OCI-LY3 (cell line): ENCODE measurements at regions not wholly inside any gene's neighbourhood (a gene's known extent, or its start where the extent isn't known, plus 50 kb on each side); places are given as distances from the start of the nearest gene placed in this dataset.

Experiments used
- H2AFZ ChIP-seq: fragments of 200-600, 300-600 bp; shearing (Covaris generic); 2 replicates; pipeline ENCODE4 v1.6.0; 2014; ENCODE audit warnings: antibody characterized with exemption, low read depth, low read length
- H3K27ac ChIP-seq: fragments of 200-600, 300-600 bp; sonication (generic); 2 replicates; pipeline ENCODE4 v1.5.1; 2014; ENCODE audit warnings: mild to moderate bottlenecking, low read length, moderate library complexity, mixed read lengths
- H3K27me3 ChIP-seq: fragments of 200-600, 300-600 bp; sonication (generic); 2 replicates; pipeline ENCODE4 v1.6.1; 2014; ENCODE audit warnings: low read depth, low read length, mixed read lengths
- H3K36me3 ChIP-seq: fragments of 200-600, 300-600 bp; sonication (generic); replicated peaks from 2 replicates; pipeline ENCODE3; 2014; ENCODE audit warnings: low read depth, low read length, mixed read lengths
- H3K4me1 ChIP-seq: fragments of 300-600, 200-600 bp; sonication (generic); 2 replicates; pipeline ENCODE4 v1.6.1; 2014; ENCODE audit warnings: low read length, mixed read lengths
- H3K4me2 ChIP-seq: fragments of 200-600, 300-600 bp; sonication (generic); 2 replicates; pipeline ENCODE4 v1.6.1; 2014; ENCODE audit warnings: low read length, mixed read lengths
- H3K4me3 ChIP-seq: fragments of 300-600, 200-600 bp; sonication (generic); 2 replicates; pipeline ENCODE4 v1.5.1; 2014; ENCODE audit warnings: antibody characterized with exemption, mild to moderate bottlenecking, low read length, moderate library complexity
- H3K79me2 ChIP-seq: fragments of 300-600, 200-600 bp; shearing (Covaris generic); 2 replicates; pipeline ENCODE4 v1.6.1; 2014; ENCODE audit warnings: mild to moderate bottlenecking, low read length, mixed read lengths
- H3K9ac ChIP-seq: fragments of 300-600, 200-600 bp; shearing (Covaris generic); 2 replicates; pipeline ENCODE4 v1.6.0; 2014; ENCODE audit warnings: mild to moderate bottlenecking, low read length, moderate library complexity
- H3K9me3 ChIP-seq: fragments of 200-600, 300-600 bp; shearing (Covaris generic); 2 replicates; pipeline ENCODE4 v1.6.1; 2014; ENCODE audit warnings: low read length, mixed read lengths; ENCODE audit not compliant: insufficient read depth
- H4K20me1 ChIP-seq: fragments of 200-600, 300-600 bp; sonication (generic); 2 replicates; pipeline ENCODE4 v1.6.1; 2016; ENCODE audit warnings: low read length, mixed read lengths; ENCODE audit not compliant: insufficient read depth
- EZH2phosphoT487 ChIP-seq: fragments of 200-600 bp; shearing (Covaris generic); IDR thresholded peaks from 2 replicates; pipeline ENCODE4 v1.6.1; 2018; ENCODE audit warnings: antibody characterized with exemption, mixed run types, low read depth
- TF ChIP-seq, protein P1 (sequence below): fragments of 200-600, 300-600 bp; sonication (generic); IDR thresholded peaks from 2 replicates; pipeline ENCODE4 v1.5.1; 2014; ENCODE audit warnings: antibody characterized with exemption, low read length, low read depth

DNA sequence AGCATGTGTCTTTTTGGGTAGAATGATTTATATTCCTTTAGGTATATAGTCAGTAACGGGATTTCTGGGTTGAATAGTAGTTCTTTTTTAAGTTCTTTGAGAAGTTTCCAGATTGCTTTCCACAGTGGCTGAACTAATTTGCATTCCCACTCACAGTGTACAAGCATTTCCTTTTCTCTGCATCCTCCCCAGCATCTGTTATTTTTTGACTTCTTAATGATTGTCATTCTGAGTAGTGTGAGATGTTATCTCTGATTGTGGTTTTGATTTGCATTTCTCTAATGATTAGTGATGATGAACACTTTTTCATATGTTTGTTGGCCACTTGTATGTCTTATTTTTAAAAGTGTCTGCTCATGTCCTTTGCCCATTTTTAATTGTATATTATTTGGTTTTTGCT lies 337.6 kb downstream of the EFHB start:
- no peaks in the 10 kb centered on the region for H3K36me3 ChIP-seq
- H3K9me3 ChIP-seq, result no peaks in the 10 kb centered on the region
- no peak overlapping the region for H3K4me2 ChIP-seq
- no peak overlapping the region for H3K27ac ChIP-seq
- H3K4me3 ChIP-seq, result no peak overlapping the region
- TF ChIP-seq EZH2phosphoT487, result no peak
- TF ChIP-seq, protein P1, sequence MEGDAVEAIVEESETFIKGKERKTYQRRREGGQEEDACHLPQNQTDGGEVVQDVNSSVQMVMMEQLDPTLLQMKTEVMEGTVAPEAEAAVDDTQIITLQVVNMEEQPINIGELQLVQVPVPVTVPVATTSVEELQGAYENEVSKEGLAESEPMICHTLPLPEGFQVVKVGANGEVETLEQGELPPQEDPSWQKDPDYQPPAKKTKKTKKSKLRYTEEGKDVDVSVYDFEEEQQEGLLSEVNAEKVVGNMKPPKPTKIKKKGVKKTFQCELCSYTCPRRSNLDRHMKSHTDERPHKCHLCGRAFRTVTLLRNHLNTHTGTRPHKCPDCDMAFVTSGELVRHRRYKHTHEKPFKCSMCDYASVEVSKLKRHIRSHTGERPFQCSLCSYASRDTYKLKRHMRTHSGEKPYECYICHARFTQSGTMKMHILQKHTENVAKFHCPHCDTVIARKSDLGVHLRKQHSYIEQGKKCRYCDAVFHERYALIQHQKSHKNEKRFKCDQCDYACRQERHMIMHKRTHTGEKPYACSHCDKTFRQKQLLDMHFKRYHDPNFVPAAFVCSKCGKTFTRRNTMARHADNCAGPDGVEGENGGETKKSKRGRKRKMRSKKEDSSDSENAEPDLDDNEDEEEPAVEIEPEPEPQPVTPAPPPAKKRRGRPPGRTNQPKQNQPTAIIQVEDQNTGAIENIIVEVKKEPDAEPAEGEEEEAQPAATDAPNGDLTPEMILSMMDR, result no peak
- no peak overlapping the region for H2AFZ ChIP-seq
- no peaks in the 10 kb centered on the region for H3K27me3 ChIP-seq
- no peak overlapping the region for H3K9ac ChIP-seq
- no peaks in the 10 kb centered on the region for H3K4me1 ChIP-seq
- no peaks in the 10 kb centered on the region for H3K79me2 ChIP-seq
- H4K20me1 ChIP-seq, result no peaks in the 10 kb centered on the region

DNA sequence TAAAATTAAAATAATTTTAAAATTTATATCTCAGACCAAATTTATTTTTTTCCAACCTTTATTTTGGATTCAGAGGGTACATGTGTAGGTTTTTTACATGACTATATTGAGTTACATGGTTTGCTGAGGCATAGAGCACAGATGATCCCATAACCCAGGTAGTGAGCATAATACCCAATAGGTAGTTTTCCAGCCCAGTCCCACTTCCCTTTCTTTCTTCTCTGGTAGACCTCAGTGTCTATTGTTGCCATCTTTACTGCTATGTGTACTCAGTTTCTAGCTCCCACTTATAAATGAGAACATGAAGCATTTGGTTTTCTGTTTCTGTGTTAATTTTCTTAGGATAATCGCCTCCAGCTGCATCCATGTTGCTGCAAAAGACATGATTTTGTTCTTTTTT lies 338.1 kb downstream of the EFHB start:
- H3K4me2 ChIP-seq, result no peak overlapping the region
- TF ChIP-seq, protein P1, result no peak
- no peak for TF ChIP-seq EZH2phosphoT487

More for the DNA sequence above, 338.1 kb downstream of the EFHB start:
- Histone ChIP-seq H3K27ac (no peak overlapping the region), H3K9me3 (no peaks in the 10 kb centered on the region), H3K4me1 (no peaks in the 10 kb centered on the region), H3K27me3 (no peaks in the 10 kb centered on the region), H3K4me3 (no peak overlapping the region), H3K79me2 (no peaks in the 10 kb centered on the region), H3K9ac (no peak overlapping the region), H4K20me1 (no peaks in the 10 kb centered on the region), H3K36me3 (no peaks in the 10 kb centered on the region), H2AFZ (no peak overlapping the region)
